IPS DF 4.7 (cell line): ENCODE measurements at regions not wholly inside any gene's neighbourhood (a gene's known extent, or its start where the extent isn't known, plus 50 kb on each side); places are given as distances from the start of the nearest gene placed in this dataset.
"Not testable (repeated sequence)": the region's sequence is repeated elsewhere in the genome, so short reads cannot be mapped to it uniquely, and the experiment has no call there.

ENCODE experiments used
- DNase-seq: peaks from one replicate; pipeline ENCODE4 v3.0.0-alpha.2; 2013; ENCODE audit warnings: low spot score; ENCODE audit errors: extremely low read depth

GRCh38 chr21:5013455-5014304 lies 5507.7 kb upstream of the TPTE start:
- DNase-seq = not testable (repeated sequence)

GRCh38 chr21:5015187-5015586 lies 5506.2 kb upstream of the TPTE start:
- not testable (repeated sequence) for DNase-seq

- DNase-seq = not testable (repeated sequence)
Measured at GRCh38 chr21:5019120-5019519, 5502.3 kb upstream of the TPTE start.

GRCh38 chr21:5021815-5022214 lies 5499.6 kb upstream of the TPTE start:
- not testable (repeated sequence) for DNase-seq

GRCh38 chr21:5022254-5022653 lies 5499.1 kb upstream of the TPTE start:
- DNase-seq = not testable (repeated sequence)

GRCh38 chr21:5022748-5023147 lies 5498.6 kb upstream of the TPTE start:
- not testable (repeated sequence) for DNase-seq

GRCh38 chr21:5035147-5035546 lies 5486.2 kb upstream of the TPTE start:
- not testable (repeated sequence) for DNase-seq

- DNase-seq = not testable (repeated sequence)
Measured at GRCh38 chr21:5035587-5035986, 5485.8 kb upstream of the TPTE start.

- not testable (repeated sequence) for DNase-seq
Measured at GRCh38 chr21:5037606-5038331, 5483.6 kb upstream of the TPTE start.

- not testable (repeated sequence) for DNase-seq
Measured at GRCh38 chr21:5039926-5040325, 5481.5 kb upstream of the TPTE start.

GRCh38 chr21:5042583-5042982 lies 5478.8 kb upstream of the TPTE start:
- DNase-seq = not testable (repeated sequence)

GRCh38 chr21:5044812-5045211 lies 5476.6 kb upstream of the TPTE start:
- DNase-seq = not testable (repeated sequence)

- not testable (repeated sequence) for DNase-seq
Measured at GRCh38 chr21:5051303-5052018, 5469.9 kb upstream of the TPTE start.

GRCh38 chr21:5055027-5055754 lies 5466.2 kb upstream of the TPTE start:
- not testable (repeated sequence) for DNase-seq

GRCh38 chr21:5055996-5056962 lies 5465.1 kb upstream of the TPTE start:
- not testable (repeated sequence) for DNase-seq

- DNase-seq = not testable (repeated sequence)
Measured at GRCh38 chr21:5057077-5057476, 5464.3 kb upstream of the TPTE start.

GRCh38 chr21:5060364-5061083 lies 5460.9 kb upstream of the TPTE start:
- DNase-seq = not testable (repeated sequence)

- DNase-seq = not testable (repeated sequence)
Measured at GRCh38 chr21:5064581-5065142, 5456.7 kb upstream of the TPTE start.
